H1 (cell line): ENCODE measurements at regions not wholly inside any gene's neighbourhood (a gene's known extent, or its start where the extent isn't known, plus 50 kb on each side); places are given as distances from the start of the nearest gene placed in this dataset.

Source experiments
- CREB1 ChIP-seq: IDR thresholded peaks from 2 replicates; pipeline ENCODE4 v1.6.1; 2012; ENCODE audit warnings: inconsistent platforms
- CTCF ChIP-seq, 3 experiments: IDR thresholded peaks; 1 replicate in 2 of 3; 2 replicates in 1 of 3; pipeline versions ENCODE4 v1.5.1 to v1.6.1; 2011; ENCODE audit warnings: low read length in 3 of 3, mild to moderate bottlenecking in 3 of 3, inconsistent platforms in 2 of 3, low read depth in 1 of 3, moderate library complexity in 1 of 3; ENCODE audit not compliant: insufficient read depth in 1 of 3; ENCODE audit errors: control extremely low read depth in 1 of 3
- EZH2 ChIP-seq: fragments of 200-600 bp; sonication (generic); IDR thresholded peaks from 2 replicates; pipeline ENCODE4 v1.7.1; 2012; ENCODE audit warnings: low read depth, mild to moderate bottlenecking, moderate library complexity, low read length, inconsistent platforms; ENCODE audit not compliant: severe bottlenecking
- RAD21 ChIP-seq, 2 experiments: IDR thresholded peaks in 1 of 2; conservative IDR thresholded peaks in 1 of 2; 2 replicates each; pipeline ENCODE4 v1.6.1; 2011; ENCODE audit warnings: low read depth in 2 of 2, low read length in 2 of 2, improper control_type of control experiment in 1 of 2, inconsistent platforms in 1 of 2, mild to moderate bottlenecking in 1 of 2, moderate library complexity in 1 of 2
- RFX5 ChIP-seq: IDR thresholded peaks from 2 replicates; pipeline ENCODE4 v1.6.1; 2011; ENCODE audit warnings: low read depth, low read length, improper control_type of control experiment, borderline replicate concordance
- SRF ChIP-seq: IDR thresholded peaks from 2 replicates; pipeline ENCODE4 v1.6.1; 2011; ENCODE audit warnings: mild to moderate bottlenecking, low read depth, low read length, moderate library complexity

- no peak for TF ChIP-seq EZH2
- TF ChIP-seq CREB1: no peak
- no peak for TF ChIP-seq CTCF (IDR thresholded peaks at IDR 0.05; ENCODE audit: control extremely low read depth in 1 of 3, insufficient read depth in 1 of 3, low read depth in 1 of 3, low read length in 3 of 3)
- no peak for TF ChIP-seq SRF
- TF ChIP-seq RAD21 (IDR thresholded peaks at IDR 0.05 in 1 of 2, conservative IDR thresholded peaks at IDR 0.05 in 1 of 2; ENCODE audit: low read depth in 2 of 2, low read length in 2 of 2): no peak
- TF ChIP-seq RFX5: no peak
Measured at GRCh38 chr4:15188605-15189539, 186.6 kb downstream of the CPEB2 start.
